Esophagus squamous epithelium (tissue), 5 donors: ENCODE measurements at regions not wholly inside any gene's neighbourhood (a gene's known extent, or its start where the extent isn't known, plus 50 kb on each side); places are given as distances from the start of the nearest gene placed in this dataset.
"Not testable (repeated sequence)": the region's sequence is repeated elsewhere in the genome, so short reads cannot be mapped to it uniquely, and the experiment has no call there.

Experiments
- DNase-seq: peaks from one replicate; lab custom pipeline; 2025; lab: John Stamatoyannopoulos, UW
- H3K27ac ChIP-seq, 4 donors: fragments of 200-600 bp; sonication (generic); one replicate each; pipeline ENCODE4 v1.5.1; 2016 to 2019; ENCODE audit warnings: mild to moderate bottlenecking in 1 of 4
- H3K27me3 ChIP-seq, 4 donors: fragments of 200-600 bp; sonication (generic); 1 replicate in 3 of 4; 2 replicates in 1 of 4; pipeline versions ENCODE4 v1.5.1 to v1.6.0; 2017 to 2021; ENCODE audit warnings: antibody characterized with exemption in 1 of 4
- H3K36me3 ChIP-seq, 3 donors: fragments of 200-600 bp; sonication (generic); one replicate each; pipeline ENCODE4 v1.5.1; 2016 to 2019
- H3K4me1 ChIP-seq, 3 donors: fragments of 200-600 bp; sonication (generic); one replicate each; pipeline ENCODE4 v1.5.1; 2017 to 2019
- H3K4me3 ChIP-seq, 4 donors: fragments of 200-600 bp; sonication (generic); 1 replicate in 3 of 4; 2 replicates in 1 of 4; pipeline ENCODE4 v1.5.1; 2016 to 2019; ENCODE audit warnings: mild to moderate bottlenecking in 2 of 4, moderate library complexity in 1 of 4
- H3K9me3 ChIP-seq, 3 donors: fragments of 200-600 bp; sonication (generic); one replicate each; pipeline ENCODE4 v1.5.1; 2016 to 2019
- CTCF ChIP-seq, 6 experiments: fragments of 450-650 bp in 4 of 6; fragments of 200-600 bp in 2 of 6; sonication (generic) in 2 of 6; IDR thresholded peaks; one replicate each; pipeline ENCODE4 v1.5.1; 2016 to 2019; ENCODE audit warnings: antibody characterized with exemption in 6 of 6, mild to moderate bottlenecking in 4 of 6, moderate library complexity in 4 of 6
- POLR2A ChIP-seq, 4 donors: fragments of 450-650 bp; IDR thresholded peaks; one replicate each; pipeline ENCODE4 v1.6.1; 2017; ENCODE audit warnings: antibody characterized with exemption in 4 of 4, mild to moderate bottlenecking in 4 of 4, moderate library complexity in 3 of 4
- WGBS, 2 donors: methylation state at CpG; one replicate each; pipeline ENCODE4 v1.1.5; 2018; 5-methylcytosine and 5-hydroxymethylcytosine counted together
- intact Hi-C: fragments of 100-400 bp; cut with DNase I; formaldehyde crosslinking; loops from one replicate; pipeline ENCODE4 v1.15.0; 2022
- donor health status: DM: yes; HTN: yes; CAD: no.

DNA sequence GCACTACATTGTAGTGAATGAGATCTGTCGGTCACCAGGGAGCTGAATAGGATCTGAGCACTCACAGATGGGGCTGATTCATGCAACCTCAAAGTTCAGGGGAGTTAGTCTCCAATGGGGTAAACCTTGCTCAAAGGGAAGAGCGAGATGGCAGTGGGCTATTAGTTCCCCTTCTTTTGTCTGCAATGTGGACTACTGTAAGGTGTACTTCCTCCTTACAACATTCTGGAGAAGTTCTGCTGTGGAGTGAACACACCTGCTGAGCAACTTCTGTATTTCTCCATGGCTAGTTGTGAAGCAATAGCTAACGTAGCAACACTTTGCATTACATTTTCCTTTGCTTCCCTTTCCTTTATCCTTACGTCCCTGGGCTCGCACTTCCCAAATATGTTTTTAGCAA, 134.3 kb upstream of the B3GAT2 start:
- TF ChIP-seq CTCF (IDR thresholded peaks at IDR 0.05) (no peak), POLR2A (IDR thresholded peaks at IDR 0.05) (no peak)
- no peaks in the 10 kb centered on the region for H3K4me1 ChIP-seq
- 69 to 75% methylated on average over 5 of the region's 5 CpGs for WGBS, 2 donors
- intact Hi-C loops: no loop called here
- H3K27ac ChIP-seq: no peak overlapping the region
- H3K9me3 ChIP-seq: no peaks in the 10 kb centered on the region
- H3K4me3 ChIP-seq: no peak overlapping the region
- H3K27me3 ChIP-seq: no peaks in the 10 kb centered on the region
- H3K36me3 ChIP-seq: no peaks in the 10 kb centered on the region
- no peak for DNase-seq

DNA sequence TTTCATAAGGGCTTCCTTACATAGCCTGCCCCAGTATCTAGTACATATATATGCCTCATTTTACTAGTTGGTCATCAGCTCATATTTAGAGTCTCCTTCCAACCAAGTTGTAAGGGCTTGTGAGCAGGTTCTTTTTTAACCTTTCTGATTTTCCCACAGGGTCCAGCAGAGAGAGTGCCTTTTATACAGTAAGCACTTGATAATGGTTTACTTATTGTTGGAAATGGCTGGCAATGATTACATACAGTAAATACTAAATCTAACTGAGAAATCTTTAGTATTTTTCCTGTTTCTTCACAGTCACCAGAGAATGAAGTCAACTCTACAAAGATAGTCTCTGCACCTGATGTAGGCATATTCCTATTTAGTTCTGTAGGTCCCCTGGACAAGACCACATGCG, 135.1 kb upstream of the B3GAT2 start:
- WGBS, 2 donors: 44 to 91% methylated on average over 1 of the region's 1 CpG
- intact Hi-C loops: no loop called here
- Histone ChIP-seq H3K27ac (no peak overlapping the region), H3K4me3 (no peak overlapping the region), H3K9me3 (no peaks in the 10 kb centered on the region), H3K4me1 (no peaks in the 10 kb centered on the region), H3K27me3 (no peaks in the 10 kb centered on the region), H3K36me3 (no peaks in the 10 kb centered on the region)
- DNase-seq: no peak
- TF ChIP-seq POLR2A (IDR thresholded peaks at IDR 0.05): no peak
- TF ChIP-seq CTCF (IDR thresholded peaks at IDR 0.05): no peak

DNA sequence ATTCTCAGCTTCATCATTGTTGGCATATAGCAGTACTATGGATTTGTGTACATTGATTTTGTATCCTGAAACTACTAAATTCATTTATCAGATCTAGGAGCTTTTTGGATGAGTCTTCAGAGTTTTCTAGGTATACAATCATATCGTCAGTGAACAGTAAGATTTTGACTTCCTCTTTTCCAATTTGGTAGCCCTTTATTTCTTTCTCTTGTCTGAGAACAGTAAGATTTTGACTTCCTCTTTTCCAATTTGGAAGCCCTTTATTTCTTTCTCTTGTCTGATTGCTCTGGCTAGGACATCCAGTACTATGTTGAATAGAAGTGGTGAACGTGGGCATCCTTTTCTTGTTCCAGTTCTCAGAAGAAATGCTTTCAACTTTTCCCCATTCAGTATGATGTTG, 140.4 kb upstream of the B3GAT2 start:
- H3K27ac ChIP-seq, H3K4me3 ChIP-seq, H3K27me3 ChIP-seq, H3K36me3 ChIP-seq, DNase-seq, H3K4me1 ChIP-seq, intact Hi-C loops, H3K9me3 ChIP-seq: not testable (repeated sequence)
- 72 to 78% methylated on average over 2 of the region's 2 CpGs for WGBS, 2 donors

GRCh38 chr6:71099649-71100048, 142.8 kb upstream of the B3GAT2 start:
- no peak for TF ChIP-seq CTCF (IDR thresholded peaks at IDR 0.05)
- TF ChIP-seq POLR2A (IDR thresholded peaks at IDR 0.05): no peak
- Histone ChIP-seq H3K9me3 (peaks cover 0 to 10% (median 0%) of the 10 kb centered on the region in 3 donors), H3K36me3 (no peaks in the 10 kb centered on the region), H3K27ac (no peak overlapping the region), H3K27me3 (no peaks in the 10 kb centered on the region), H3K4me3 (no peak overlapping the region), H3K4me1 (no peaks in the 10 kb centered on the region)
- WGBS, 2 donors: 75 to 83% methylated on average over 1 of the region's 1 CpG
- DNase-seq: no peak
- intact Hi-C loops: no loop called here

- Histone ChIP-seq H3K27ac (no peak overlapping the region), H3K36me3 (no peaks in the 10 kb centered on the region), H3K9me3 (peaks cover 0 to 10% (median 0%) of the 10 kb centered on the region in 3 donors), H3K4me1 (peaks cover 0 to 27% (median 0%) of the 10 kb centered on the region in 3 donors), H3K4me3 (no peak overlapping the region), H3K27me3 (no peaks in the 10 kb centered on the region)
- TF ChIP-seq CTCF (IDR thresholded peaks at IDR 0.05) (no peak), POLR2A (IDR thresholded peaks at IDR 0.05) (no peak)
- intact Hi-C loops: no loop called here
- DNase-seq: no peak
- WGBS, 2 donors: 69 to 87% methylated on average over 1 to 2 of the region's 2 CpGs
Observed at GRCh38 chr6:71103130-71103529, 146.3 kb upstream of the B3GAT2 start.

DNA sequence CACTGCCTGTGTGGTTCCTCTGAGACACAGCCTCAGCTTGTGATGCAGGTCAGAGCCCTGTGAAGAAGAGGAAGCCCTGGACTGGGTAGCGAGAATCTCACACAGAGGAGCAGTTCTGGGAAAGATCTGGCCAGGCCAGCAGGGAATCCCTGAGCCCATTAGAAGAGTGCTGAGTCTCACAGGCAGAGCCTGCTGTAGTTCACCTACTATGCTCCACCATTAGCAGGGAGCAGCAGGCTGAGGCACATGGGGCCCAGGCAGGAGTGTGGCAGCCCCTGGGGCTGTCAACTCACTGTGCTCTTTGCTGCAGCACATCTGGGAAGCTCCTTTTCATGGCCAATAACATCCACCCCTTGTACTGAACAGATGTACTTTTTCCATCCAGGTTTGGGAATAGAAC, 146.8 kb upstream of the B3GAT2 start:
- Histone ChIP-seq H3K36me3 (no peaks in the 10 kb centered on the region), H3K4me3 (no peak overlapping the region), H3K9me3 (peaks cover 0 to 10% (median 0%) of the 10 kb centered on the region in 3 donors), H3K4me1 (peaks cover 0 to 32% (median 0%) of the 10 kb centered on the region in 3 donors), H3K27me3 (no peaks in the 10 kb centered on the region), H3K27ac (no peak overlapping the region)
- TF ChIP-seq POLR2A (IDR thresholded peaks at IDR 0.05) (no peak), CTCF (IDR thresholded peaks at IDR 0.05) (no peak)
- DNase-seq: no peak
- intact Hi-C loops: no loop called here
- 100% methylated on average over 1 of the region's 1 CpG; no CpG with 5 or more reads in 1 of the 2 donors for WGBS, 2 donors
